KMS-11 (cell line): ENCODE measurements at regions not wholly inside any gene's neighbourhood (a gene's known extent, or its start where the extent isn't known, plus 50 kb on each side); places are given as distances from the start of the nearest gene placed in this dataset.
A peak's percentile ranks its signal among the peaks of the same experiment; 100 is the strongest.
"Not testable (repeated sequence)": the region's sequence is repeated elsewhere in the genome, so short reads cannot be mapped to it uniquely, and the experiment has no call there.

Experiments
- H2AFZ ChIP-seq: fragments of 200-600 bp; sonication (generic); 2 replicates; pipeline ENCODE4 v1.6.1; 2016; ENCODE audit warnings: antibody characterized with exemption, mixed run types, low read depth
- H3K27ac ChIP-seq: fragments of 200-600 bp; sonication (generic); 2 replicates; pipeline ENCODE4 v1.6.1; 2016; ENCODE audit warnings: mild to moderate bottlenecking, mixed run types
- H3K27me3 ChIP-seq: fragments of 200-600 bp; sonication (generic); 2 replicates; pipeline ENCODE4 v1.6.1; 2017; ENCODE audit warnings: mild to moderate bottlenecking, low read depth, mixed run types, moderate library complexity; ENCODE audit not compliant: insufficient read depth
- H3K36me3 ChIP-seq: fragments of 200-600 bp; sonication (generic); 2 replicates; pipeline ENCODE4 v1.6.1; 2017; ENCODE audit warnings: mild to moderate bottlenecking, mixed run types; ENCODE audit not compliant: insufficient read depth
- H3K4me1 ChIP-seq: fragments of 200-600 bp; sonication (generic); 2 replicates; pipeline ENCODE4 v1.6.1; 2016; ENCODE audit warnings: mild to moderate bottlenecking, low read depth, mixed run types; ENCODE audit not compliant: poor library complexity, severe bottlenecking
- H3K4me2 ChIP-seq: fragments of 200-600 bp; sonication (generic); 2 replicates; pipeline ENCODE4 v1.7.0; 2016; ENCODE audit warnings: mild to moderate bottlenecking, mixed run types
- H3K4me3 ChIP-seq: fragments of 200-600 bp; sonication (generic); IDR thresholded peaks from 2 replicates; pipeline ENCODE4 v1.6.1; 2017; ENCODE audit warnings: low read depth, low read length, mixed read lengths; ENCODE audit not compliant: insufficient read depth
- H3K79me2 ChIP-seq: fragments of 200-600 bp; sonication (generic); 2 replicates; pipeline ENCODE4 v1.6.1; 2016; ENCODE audit warnings: low read depth, mixed run types; ENCODE audit not compliant: insufficient read depth
- H3K9ac ChIP-seq: fragments of 200-600 bp; sonication (generic); 2 replicates; pipeline ENCODE4 v1.6.1; 2016; ENCODE audit warnings: mild to moderate bottlenecking, mixed run types
- H4K20me1 ChIP-seq: fragments of 200-600 bp; sonication (generic); 2 replicates; pipeline ENCODE4 v1.6.1; 2016; ENCODE audit warnings: mild to moderate bottlenecking, mixed run types; ENCODE audit not compliant: insufficient read depth
- CTCF ChIP-seq: fragments of 200-600 bp; sonication (generic); conservative IDR thresholded peaks from 2 replicates; pipeline ENCODE4 v1.6.1; 2017; ENCODE audit warnings: low read depth, mild to moderate bottlenecking, antibody characterized with exemption, low read length, moderate library complexity, mixed read lengths

GRCh38 chr6:141195251-141195832 lies 937.4 kb upstream of the GJE1 start:
- TF ChIP-seq CTCF = peak; percentile 28; the same call in 1 of the 2 replicates
- Histone ChIP-seq H3K4me1 (peaks cover 23% of the 10 kb centered on the region), H3K4me2 (no peak overlapping the region), H3K9ac (no peak overlapping the region), H3K4me3 (no peak overlapping the region), H4K20me1 (no peaks in the 10 kb centered on the region), H2AFZ (no peak overlapping the region), H3K27me3 (no peaks in the 10 kb centered on the region), H3K27ac (no peak overlapping the region), H3K36me3 (no peaks in the 10 kb centered on the region), H3K79me2 (no peaks in the 10 kb centered on the region)

- H3K27me3 ChIP-seq = no peaks in the 10 kb centered on the region
- no peaks in the 10 kb centered on the region for H4K20me1 ChIP-seq
- H3K4me1 ChIP-seq = no peaks in the 10 kb centered on the region
- H2AFZ ChIP-seq = no peak overlapping the region
- no peak overlapping the region for H3K4me3 ChIP-seq
- no peaks in the 10 kb centered on the region for H3K36me3 ChIP-seq
- TF ChIP-seq CTCF = no peak
- H3K9ac ChIP-seq = no peak overlapping the region
- no peaks in the 10 kb centered on the region for H3K79me2 ChIP-seq
- no peak overlapping the region for H3K27ac ChIP-seq
- H3K4me2 ChIP-seq = no peak overlapping the region
Observed at GRCh38 chr6:141183368-141183767, 949.4 kb upstream of the GJE1 start.

- not testable (repeated sequence) for H3K4me3 ChIP-seq, H2AFZ ChIP-seq, H3K4me2 ChIP-seq, H3K4me1 ChIP-seq, H3K9ac ChIP-seq, H3K36me3 ChIP-seq, H3K79me2 ChIP-seq, H4K20me1 ChIP-seq, H3K27me3 ChIP-seq, H3K27ac ChIP-seq
Observed at GRCh38 chr6:141175458-141175857, 957.3 kb upstream of the GJE1 start.

- Histone ChIP-seq H3K36me3 (no peaks in the 10 kb centered on the region), H3K27ac (no peak overlapping the region), H2AFZ (no peak overlapping the region), H3K4me2 (no peak overlapping the region), H3K79me2 (no peaks in the 10 kb centered on the region), H3K27me3 (no peaks in the 10 kb centered on the region), H3K9ac (no peak overlapping the region), H4K20me1 (no peaks in the 10 kb centered on the region), H3K4me3 (no peak overlapping the region), H3K4me1 (no peaks in the 10 kb centered on the region)
- no peak for TF ChIP-seq CTCF
Observed at GRCh38 chr6:141174932-141175331, 957.8 kb upstream of the GJE1 start.

- no peak overlapping the region for H3K9ac ChIP-seq
- H3K4me2 ChIP-seq = no peak overlapping the region
- H3K27ac ChIP-seq = no peak overlapping the region
- no peak overlapping the region for H2AFZ ChIP-seq
- H3K4me3 ChIP-seq = no peak overlapping the region
- TF ChIP-seq CTCF = no peak
- no peaks in the 10 kb centered on the region for H4K20me1 ChIP-seq
- H3K79me2 ChIP-seq = no peaks in the 10 kb centered on the region
- no peaks in the 10 kb centered on the region for H3K36me3 ChIP-seq
- no peaks in the 10 kb centered on the region for H3K4me1 ChIP-seq
- no peaks in the 10 kb centered on the region for H3K27me3 ChIP-seq
Observed at GRCh38 chr6:141173529-141173928, 959.2 kb upstream of the GJE1 start.
